ENCODE measurements at regions not wholly inside any gene's neighbourhood (a gene's known extent, or its start where the extent isn't known, plus 50 kb on each side); places are given as distances from the start of the nearest gene placed in this dataset.

DNA sequence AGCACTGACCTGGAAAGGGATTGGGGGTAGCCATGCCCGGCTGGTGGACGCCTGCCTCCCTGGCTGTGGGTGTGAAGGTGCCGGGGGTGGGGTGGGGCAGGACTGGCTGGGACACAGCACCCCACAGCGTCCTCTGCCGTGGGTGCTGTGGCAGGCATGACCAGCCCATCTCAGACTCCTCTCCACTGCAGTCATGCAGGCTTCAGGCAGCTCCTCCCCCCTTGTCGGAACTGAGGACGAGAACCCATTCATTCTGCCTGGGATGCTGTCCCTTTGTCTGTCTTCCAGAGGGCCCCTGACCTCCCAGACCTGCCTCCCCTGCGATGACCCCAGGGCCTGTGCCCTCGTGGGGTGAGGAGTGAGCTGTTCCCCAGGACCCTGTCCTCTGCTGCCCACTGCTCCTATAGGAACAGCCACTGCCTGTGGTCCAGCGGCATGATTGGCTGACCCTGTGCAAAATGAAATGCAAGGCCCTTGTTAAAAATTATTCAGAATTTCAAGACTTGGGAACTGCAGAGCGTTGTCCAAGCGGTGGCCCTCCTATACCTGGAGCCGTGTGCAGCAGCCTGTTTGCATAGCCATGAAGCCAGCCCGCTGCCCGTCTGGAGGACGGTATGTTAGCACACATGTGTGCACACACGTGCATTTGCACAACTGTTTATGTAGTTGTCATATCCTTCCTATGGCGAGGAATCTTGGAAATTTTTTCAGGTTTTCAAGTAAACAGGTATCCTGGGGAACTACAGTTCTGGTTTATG is 1122.3 kb downstream of the BRD1 start:
- no peak for DNase-seq (ENCODE audit: low read depth in 4 of 4, low spot score in 2 of 4)

DNA sequence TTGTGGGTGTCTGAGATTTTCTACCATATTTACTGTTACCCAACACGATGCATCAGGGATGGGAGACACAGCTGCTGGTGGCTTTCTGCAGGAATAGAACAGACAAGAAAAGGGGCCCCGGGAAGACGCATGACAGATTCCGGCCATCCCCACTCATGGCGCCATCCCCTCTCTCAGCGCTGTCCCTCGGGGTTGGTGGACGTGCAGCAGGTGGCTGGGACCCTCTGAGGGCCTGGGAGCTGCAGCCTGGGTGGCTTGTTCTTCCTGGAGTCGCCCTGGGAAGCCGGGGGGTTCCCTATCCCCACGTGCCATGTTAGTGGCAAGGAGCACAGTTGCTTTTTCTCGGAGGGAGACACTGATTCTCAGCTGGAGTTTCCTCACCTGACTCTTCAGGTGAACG is 1123.3 kb downstream of the BRD1 start:
- no peak for DNase-seq (ENCODE audit: low read depth in 4 of 4, low spot score in 2 of 4)

DNA sequence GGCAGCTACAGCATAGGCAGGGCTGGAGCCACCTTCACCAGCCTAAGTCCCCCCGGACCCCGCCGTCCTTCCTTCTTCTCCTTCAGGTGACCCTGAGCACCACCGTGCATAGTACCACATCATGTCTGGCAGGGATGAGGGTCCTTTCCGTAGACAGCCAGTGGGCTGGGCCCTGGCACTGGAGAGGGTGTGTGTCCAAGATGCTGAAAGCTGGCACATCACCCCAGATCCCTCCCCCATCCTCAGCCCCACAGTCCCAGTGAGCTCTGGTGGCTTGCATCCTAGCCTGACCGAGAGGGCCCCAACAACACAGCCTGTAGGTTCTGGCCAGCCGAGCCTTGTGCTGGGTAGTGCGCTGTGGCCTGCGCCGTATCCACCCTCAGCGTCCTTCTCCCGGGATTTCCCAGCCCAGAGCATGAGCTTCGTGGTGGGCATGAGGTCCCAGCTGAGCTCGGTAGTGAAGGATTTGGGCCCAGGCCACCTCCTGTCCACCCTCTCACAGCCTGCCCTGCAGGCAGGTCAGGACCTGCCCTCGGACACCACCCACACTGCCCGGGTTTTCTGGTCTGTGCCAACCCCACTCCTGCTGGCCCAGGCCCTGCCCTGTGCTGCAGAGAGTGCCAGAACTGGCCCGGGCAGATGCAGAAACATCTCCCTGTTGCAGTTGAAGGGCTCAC is 1124.3 kb downstream of the BRD1 start:
- no peak for DNase-seq (ENCODE audit: low read depth in 4 of 4, low spot score in 2 of 4)

DNA sequence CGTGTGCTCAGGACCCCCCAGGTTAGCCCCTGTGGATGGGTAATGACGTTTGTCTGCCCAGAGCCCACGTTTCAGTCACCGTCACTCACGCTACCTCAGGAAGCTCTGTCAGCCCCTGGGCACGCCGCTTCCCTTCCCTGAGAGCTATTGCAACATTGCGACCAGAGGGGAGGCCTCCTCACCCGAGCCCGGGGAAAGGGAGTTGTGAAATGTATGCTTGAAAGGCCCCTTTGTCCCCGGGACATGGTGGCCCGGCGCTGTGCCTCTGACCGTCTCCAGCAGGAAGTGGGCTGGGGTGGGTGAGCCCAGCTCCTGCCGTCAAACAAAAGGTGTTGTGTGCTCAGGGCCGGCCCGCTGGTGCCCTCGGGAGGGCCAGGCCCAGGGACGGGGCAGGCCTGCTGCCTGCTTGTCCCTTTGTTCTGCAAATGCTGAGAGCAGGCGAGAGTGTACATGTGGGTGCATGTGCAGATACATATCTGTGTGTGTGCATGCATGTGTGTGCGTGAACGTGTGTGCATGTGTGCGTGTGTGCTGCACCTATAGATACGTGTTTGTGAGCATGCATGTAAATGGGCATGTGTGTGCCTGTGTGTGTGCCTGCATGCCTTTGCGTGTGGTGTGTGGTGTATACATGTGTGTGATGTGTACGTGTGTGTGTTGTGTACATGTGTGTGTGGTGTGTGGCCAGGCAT is 1125.0 kb downstream of the BRD1 start:
- no peak for DNase-seq (ENCODE audit: low read depth in 4 of 4, low spot score in 2 of 4)

DNA sequence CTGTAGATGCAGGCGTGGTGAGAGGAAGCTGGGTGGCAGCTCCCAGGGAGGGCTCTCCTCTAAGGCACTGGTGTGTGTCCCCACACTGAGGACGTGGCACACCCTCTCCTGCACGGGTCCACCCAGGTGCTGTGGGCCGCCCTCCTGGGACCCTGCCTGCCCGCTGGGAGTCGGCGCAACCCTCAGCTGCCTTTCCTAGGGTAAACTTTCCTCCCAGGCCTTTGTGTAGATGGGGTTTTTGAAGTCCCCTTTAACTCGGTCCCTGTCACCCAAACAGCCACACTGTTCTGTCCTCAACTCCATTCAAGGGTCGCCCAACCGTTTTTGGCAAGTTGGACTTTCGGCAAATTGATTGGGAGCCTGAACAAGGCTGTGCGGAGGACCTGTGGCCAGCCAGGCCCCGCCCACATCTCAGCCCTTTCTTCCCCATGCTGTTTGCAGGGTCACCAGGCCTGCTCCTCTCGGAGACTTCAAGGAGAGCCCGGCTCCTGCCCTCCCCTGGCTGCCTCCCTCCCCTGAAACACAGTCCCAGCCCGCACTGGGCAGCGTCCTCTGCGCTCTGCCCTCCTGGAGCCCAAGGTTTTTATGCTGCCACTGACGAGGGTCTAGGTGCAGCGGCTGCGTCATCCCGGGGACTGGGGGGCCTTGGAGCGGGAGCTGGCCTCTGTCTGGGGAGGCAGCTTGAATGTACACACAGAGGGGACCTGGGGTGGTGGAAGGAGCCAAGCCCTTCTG is 1126.2 kb downstream of the BRD1 start:
- DNase-seq (ENCODE audit: low read depth in 4 of 4, low spot score in 2 of 4), result no peak

DNA sequence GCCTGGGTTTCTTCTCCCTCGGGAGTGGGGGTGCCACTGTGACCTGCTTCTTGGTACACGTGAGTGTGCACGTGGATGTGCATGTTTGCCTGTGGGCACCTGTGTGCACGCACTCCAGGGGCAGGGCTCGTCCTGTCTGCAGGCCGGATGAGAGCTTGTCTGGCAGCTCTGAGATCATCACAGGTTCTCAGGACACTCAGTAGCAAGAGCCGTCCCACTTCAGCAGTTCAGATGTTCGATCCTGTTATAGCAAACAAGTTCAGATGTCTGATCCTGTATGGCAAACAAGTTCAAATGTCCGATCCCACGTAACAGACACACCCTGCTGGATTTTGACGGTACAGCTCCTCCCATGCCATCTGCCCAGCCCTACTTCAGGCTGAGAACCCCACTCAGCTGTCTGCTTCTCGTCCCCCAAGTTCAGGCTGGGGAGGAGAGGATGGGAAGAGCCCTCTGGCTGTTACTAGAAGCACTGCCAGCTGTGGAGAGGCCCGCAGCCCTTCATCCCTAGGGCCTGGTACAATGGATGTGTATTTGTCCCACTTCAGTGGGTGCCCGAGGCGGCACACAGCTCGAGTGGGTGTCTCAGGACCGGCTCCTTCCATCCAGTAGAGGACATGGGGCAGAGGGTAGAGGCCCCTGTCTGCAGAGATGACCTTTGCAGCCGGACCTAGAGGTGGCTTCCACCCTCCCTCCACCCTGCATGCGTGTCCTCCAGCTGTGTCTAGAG is 1126.9 kb downstream of the BRD1 start:
- no peak for DNase-seq (ENCODE audit: low read depth in 4 of 4, low spot score in 2 of 4)

DNA sequence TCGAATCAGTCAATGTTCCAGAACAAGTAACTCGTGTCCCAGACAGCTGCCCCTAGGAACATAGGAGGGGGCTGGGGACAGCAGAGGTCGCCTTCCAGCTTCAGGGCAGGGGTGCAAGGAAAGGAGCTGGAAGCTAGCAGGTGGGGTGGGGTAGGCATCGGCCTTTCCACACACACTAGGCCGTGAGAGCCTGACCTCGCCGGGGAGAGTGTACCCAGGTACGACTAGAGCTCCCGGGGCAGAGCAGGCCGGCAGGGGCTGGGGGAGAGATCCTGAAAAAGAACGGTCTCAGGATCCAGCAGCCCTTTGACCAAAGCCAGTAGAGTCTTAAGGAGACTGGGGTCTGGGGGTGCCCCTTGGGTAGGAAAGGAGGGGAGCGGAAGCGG is 1127.5 kb downstream of the BRD1 start:
- DNase-seq (ENCODE audit: low read depth in 4 of 4, low spot score in 2 of 4), result no peak

DNA sequence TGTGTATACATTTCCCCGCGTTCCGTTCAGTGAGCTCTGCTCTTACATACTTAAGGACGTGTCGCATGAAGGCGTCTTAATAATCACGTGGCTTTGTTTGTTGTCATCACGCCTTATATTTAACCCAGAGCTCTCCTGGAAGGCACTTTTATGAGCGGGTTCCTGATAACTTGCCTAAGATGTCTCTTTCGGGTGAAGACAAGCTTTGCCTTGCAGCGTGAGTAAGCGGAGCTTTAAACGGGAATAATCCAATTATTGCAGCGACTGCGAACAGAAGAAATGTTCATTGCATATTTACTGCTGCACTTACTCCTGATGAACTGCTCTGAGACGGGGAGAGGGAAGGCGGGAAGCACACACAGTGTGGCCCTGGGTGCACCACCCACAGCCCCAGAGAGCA is 1128.2 kb downstream of the BRD1 start:
- no peak for DNase-seq (ENCODE audit: low read depth in 4 of 4, low spot score in 2 of 4)

DNA sequence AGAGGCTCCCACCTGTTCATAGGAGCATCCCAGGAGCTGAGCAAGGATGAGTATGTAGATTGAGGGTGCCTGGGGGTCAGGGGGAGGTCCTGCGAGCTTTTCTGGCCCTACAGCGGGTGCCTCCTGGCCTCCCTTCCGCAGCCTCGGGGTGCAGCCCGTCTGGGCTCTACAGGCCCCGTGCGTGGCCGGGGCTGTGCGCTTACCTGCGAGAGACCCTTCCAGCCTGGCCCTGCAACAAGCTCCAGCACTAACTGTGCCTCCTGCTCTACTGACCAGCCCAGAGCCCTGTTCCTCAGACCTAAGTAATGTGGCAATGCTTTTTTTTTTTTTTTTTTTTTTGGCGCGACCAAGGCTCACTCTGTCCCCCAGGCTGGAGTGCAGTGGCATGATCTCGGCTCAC is 1129.1 kb downstream of the BRD1 start:
- DNase-seq (ENCODE audit: low read depth in 4 of 4, low spot score in 2 of 4), result no peak

DNA sequence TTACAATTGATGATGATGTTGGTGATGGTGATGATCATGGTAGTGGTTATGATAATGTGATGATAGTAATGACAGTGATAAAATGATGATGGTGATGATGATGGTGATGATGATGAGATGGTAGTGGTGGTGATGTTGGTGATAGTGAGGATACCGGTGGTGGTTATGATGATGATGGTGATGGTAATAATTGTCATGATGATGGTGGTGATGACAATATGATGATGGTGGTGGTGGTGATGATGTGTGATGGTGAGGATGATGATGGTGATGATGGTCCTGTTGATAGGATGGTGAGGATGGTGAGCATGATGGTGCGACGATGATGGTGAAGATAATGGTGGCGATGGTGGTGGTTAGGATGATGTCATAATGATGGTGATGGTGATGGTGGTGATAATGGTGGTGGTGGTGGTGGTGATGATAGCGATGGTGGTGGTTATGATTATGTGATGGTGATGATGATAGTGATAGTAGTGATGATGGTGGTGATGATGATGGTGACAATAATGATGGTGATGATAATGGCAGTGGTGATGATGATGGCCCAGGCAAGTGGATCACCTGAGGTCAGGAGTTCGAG is 1129.9 kb downstream of the BRD1 start:
- DNase-seq (ENCODE audit: low read depth in 4 of 4, low spot score in 2 of 4), result no peak

DNA sequence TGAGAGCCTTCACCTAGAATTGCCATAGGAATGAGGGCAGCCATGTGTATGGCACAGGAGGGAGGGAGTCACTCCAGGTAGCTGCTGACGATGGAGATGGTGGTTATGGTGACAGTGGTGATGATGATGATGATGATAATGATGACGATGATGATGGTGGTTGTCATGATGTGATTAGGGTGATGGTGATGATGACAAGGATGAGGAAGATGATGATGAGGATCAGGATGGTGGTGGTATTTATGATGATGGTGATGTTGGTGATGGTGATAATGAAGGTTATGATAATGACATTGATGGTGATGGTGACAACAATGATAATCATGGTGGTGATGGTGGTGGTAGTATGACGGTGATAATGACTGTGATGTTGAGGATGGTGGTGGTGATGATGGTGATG is 1130.5 kb downstream of the BRD1 start:
- no peak for DNase-seq (ENCODE audit: low read depth in 4 of 4, low spot score in 2 of 4)

DNA sequence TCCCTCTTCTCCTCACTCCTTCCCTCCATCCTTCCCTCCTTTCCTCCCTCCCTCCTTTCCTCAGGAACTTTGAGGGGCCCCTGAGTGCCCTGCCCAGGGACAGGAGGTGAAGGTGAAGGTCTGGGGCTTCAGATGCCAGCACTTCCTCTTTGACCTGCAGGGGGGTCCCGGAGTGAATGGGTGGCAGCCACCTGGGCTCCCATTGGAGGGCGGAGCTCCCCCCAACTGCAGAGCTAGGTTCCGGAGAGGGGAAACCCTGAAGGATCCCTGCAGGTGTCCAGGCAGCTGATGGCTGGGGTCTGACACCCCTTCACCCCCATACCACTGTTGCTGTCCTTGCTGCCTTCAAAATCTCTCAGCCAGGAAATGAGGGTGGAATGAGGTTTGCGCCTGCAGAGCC is 1131.3 kb downstream of the BRD1 start:
- DNase-seq (ENCODE audit: low read depth in 4 of 4, low spot score in 2 of 4), result no peak

DNA sequence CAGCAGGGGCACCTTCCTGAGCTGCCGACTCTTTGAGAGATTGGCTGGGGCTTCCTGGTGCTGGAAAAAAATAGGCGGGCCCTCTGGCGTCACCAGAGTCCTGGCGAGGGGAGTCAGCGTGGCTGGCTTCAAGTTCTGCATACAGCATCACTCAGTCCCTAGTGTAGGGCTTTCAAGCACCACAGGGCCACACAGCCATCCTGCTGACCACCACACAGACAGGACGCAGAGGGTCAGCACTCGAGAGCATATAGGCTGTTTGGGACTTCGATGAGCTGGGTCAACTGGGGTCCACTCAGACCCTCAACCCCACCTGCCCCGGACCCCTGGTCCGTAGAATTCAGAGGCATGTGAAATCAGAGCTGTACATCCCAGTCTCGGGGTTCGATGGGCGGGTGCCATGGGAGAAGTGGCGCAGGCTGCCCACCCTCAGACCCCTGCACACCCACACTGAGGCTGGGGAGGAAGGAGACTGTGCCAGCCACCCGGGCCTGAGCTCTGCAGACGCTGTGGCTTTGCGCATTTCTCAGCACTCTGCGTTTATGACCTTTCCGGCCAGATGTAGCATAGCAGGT is 1131.9 kb downstream of the BRD1 start:
- DNase-seq (ENCODE audit: low read depth in 4 of 4, low spot score in 2 of 4), result no peak

DNA sequence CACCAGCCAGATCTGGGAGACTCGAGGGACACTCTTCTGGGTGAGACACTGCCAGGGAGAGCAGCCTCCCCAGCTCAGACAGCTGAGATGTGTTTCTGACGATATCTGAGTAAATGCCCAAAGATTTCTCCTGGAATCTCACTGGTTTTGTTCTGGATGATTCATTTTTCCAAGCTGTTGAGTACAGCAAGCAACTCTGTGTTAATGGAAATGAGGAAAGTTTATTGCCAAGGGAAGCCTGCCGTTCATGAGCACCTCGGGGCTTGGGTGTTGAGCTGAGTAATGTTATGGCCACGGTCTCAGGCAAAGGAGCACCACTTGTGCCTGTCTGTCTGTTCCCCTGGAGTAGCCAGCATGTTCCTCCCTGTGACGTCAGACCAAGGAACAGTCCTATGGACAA is 1132.4 kb downstream of the BRD1 start:
- DNase-seq (ENCODE audit: low read depth in 4 of 4, low spot score in 2 of 4), result no peak

DNA sequence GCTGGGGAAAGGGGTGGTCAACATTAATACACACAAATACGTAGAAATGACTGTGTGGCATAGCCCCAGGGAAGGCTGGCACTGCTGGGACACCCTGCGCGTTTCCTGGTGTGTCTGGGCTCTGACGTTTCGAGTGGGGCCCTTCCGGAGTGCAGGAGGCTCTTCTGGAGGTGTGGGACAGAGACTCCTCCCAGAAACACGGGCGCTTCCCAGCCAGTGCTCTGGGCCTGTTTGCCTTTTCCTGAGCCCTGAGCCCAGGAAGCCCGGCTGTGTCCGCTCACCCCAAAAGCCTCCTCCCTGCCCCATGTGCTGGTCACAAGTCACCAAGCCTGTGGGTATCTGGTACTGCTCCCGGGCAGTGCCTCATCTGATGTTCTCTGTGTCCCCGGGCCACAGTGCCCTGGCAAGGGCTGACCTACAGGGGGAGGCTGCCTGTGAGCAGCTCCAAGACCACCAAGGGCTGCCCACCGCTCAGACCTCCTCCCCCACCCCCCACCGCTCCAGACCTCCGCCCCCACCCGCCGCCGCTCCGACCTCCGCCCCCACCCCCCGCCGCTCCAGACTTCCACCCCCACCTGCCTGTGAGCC is 1133.3 kb downstream of the BRD1 start:
- DNase-seq (ENCODE audit: low read depth in 4 of 4, low spot score in 2 of 4), result no peak

DNA sequence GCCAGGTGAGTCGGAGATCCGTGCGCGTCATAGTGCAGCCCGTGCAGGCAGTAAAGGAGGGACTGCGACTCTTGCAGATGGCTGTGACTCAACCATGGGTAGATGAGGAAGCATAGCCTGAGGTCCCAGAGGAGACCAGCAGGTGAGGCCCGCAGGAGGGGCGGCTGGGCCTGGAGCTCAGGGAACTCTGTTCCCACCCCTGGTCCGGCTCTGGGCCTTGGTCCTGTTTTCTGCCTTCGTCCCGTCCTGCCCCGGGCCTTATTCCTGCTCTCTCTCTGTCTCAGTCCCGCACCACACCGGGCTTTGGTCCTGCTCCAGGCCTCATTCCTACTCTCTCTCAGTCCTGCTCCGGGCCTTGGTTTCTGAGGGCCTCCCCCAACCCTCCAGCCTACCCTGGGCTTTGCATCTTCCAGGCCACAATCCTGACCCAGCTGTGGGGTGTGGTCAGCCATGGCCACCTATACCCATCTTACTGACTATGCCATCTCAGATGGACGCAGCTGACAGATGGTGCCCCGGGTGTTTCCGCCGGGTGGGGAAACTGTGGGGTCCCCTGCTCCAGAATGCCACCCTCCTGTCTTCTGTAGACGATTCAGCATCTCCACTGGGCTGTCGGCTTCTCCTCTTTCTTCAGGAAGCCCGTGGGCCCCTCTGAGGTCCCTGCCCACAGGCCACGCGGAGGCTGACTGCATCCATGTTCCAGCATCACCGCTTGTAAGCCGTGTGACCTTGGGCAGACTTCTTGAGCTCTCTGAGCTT is 1134.1 kb downstream of the BRD1 start:
- DNase-seq (ENCODE audit: low read depth in 4 of 4, low spot score in 2 of 4), result no peak

DNA sequence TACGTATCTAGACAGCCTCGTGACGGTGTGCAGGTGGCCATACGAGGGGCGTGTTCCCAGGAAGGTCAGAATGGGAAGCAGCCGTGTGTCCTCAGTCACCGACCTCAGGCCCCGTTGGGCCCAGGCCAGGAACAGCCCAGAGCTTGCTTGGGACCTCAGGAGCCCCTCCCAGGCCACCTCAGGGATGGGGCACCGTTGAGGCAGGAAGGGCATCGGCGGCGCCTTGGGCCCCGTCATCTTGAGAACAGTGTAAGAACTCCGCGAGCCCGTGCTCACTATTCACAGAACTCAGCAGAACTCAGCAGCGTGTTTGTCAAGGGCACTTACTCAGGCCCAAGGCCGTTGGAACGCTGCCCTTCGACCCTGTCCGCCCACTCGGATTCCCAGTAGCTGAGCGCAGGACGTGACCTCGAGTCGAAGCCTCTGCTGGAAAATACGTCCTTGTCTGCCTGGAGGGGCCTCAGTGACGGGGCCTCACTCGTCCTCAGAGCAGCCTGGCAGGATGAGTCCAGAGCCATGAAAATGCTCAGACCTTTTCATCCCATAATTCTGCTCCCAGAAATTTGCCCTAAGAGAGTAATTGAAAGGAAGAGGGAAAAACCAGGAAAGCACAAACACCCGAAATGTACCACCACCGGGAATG is 1134.8 kb downstream of the BRD1 start:
- DNase-seq (ENCODE audit: low read depth in 4 of 4, low spot score in 2 of 4), result no peak

DNA sequence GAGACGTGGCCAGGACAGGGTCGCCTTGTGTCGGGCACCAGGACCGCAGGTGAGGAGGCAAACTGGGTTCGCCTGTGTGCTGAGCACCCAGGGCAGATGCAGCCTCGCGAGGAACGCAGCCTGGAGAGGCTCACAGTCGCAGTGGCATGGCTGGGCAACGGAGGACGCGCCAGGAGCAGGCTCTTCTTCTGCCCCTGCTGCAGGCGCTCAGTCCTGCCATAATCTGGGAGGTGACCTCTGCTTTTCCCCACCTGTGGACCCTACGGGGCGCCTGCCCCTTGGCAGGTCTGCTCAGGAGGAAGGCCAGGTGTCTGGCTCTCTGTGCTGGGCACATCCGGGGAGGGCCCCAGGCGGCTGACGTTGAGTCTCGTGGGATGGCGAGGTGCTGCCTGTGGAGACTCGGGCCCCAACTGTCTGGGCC is 1136.2 kb downstream of the BRD1 start:
- DNase-seq (ENCODE audit: low read depth in 4 of 4, low spot score in 2 of 4), result no peak

All from left renal cortex interstitium (tissue), 4 donors.